H1 (cell line): ENCODE measurements at regions not wholly inside any gene's neighbourhood (a gene's known extent, or its start where the extent isn't known, plus 50 kb on each side); places are given as distances from the start of the nearest gene placed in this dataset.

ENCODE experiments used
- CTCF ChIA-PET: fragments of 300-600 bp; sonication (Branson Sonifier 250); formaldehyde crosslinking; loops from one replicate; lab custom pipeline; 2021; ENCODE audit not compliant: partially characterized antibody; lab: Charles Lee
- POLR2A ChIA-PET: fragments of 300-600 bp; sonication (Branson Sonifier 250); formaldehyde crosslinking; loops from one replicate; lab custom pipeline; 2021; ENCODE audit warnings: inconsistent platforms; ENCODE audit not compliant: partially characterized antibody; lab: Charles Lee
- DNase-seq, 2 experiments: peaks; one replicate each; pipeline versions ENCODE4 v3.0.0 to v3.0.0-alpha.2; 2010 to 2022; ENCODE audit warnings: low spot score in 2 of 2, low read depth in 1 of 2, mixed read lengths in 1 of 2
- FAIRE-seq: peaks from 2 replicates; lab custom pipeline; 2011; peaks lifted over from hg19 to GRCh38; lab: Jason Lieb, UNC
- H2AFZ ChIP-seq: 2 replicates; pipeline ENCODE4 v1.8.1; 2012; ENCODE audit warnings: low read length, inconsistent platforms
- H2AK5ac ChIP-seq: 2 replicates; pipeline ENCODE4 v1.6.1; 2013; ENCODE audit warnings: low read depth, low read length
- H2BK120ac ChIP-seq: replicated peaks from 2 replicates; pipeline ENCODE3; 2013; ENCODE audit warnings: low read depth, low read length, inconsistent platforms
- H2BK12ac ChIP-seq: 2 replicates; pipeline ENCODE4 v1.6.1; 2013; ENCODE audit warnings: low read depth, low read length
- H2BK15ac ChIP-seq: 2 replicates; pipeline ENCODE4 v1.6.1; 2013; ENCODE audit warnings: low read length
- H2BK20ac ChIP-seq: 2 replicates; pipeline ENCODE4 v1.6.1; 2013; ENCODE audit warnings: low read length
- H2BK5ac ChIP-seq: 2 replicates; pipeline ENCODE4 v1.6.1; 2013; ENCODE audit warnings: low read depth, low read length
- H3K14ac ChIP-seq: 2 replicates; pipeline ENCODE4 v1.6.1; 2013; ENCODE audit warnings: inconsistent platforms; ENCODE audit not compliant: insufficient read length
- H3K18ac ChIP-seq: 2 replicates; pipeline ENCODE4 v1.6.1; 2013; ENCODE audit warnings: low read length; ENCODE audit errors: extremely low read depth
- H3K23ac ChIP-seq: 2 replicates; pipeline ENCODE4 v1.6.1; 2013; ENCODE audit warnings: inconsistent platforms; ENCODE audit not compliant: insufficient read length
- H3K23me2 ChIP-seq: 2 replicates; pipeline ENCODE4 v1.6.1; 2013; ENCODE audit warnings: low read depth, low read length
- H3K27ac ChIP-seq: 2 replicates; pipeline ENCODE4 v1.6.1; 2011; ENCODE audit warnings: low read depth, low read length, inconsistent platforms
- H3K27me3 ChIP-seq, 4 experiments: replicated peaks in 1 of 4; 1 replicate in 1 of 4; 2 replicates in 3 of 4; pipeline versions ENCODE4 v1.6.1 to v1.8.1; 2011 to 2013; ENCODE audit warnings: low read length in 3 of 4, mild to moderate bottlenecking in 3 of 4, inconsistent platforms in 2 of 4, mixed read lengths in 2 of 4, moderate library complexity in 1 of 4; ENCODE audit not compliant: control insufficient read depth in 3 of 4, insufficient read depth in 3 of 4; ENCODE audit errors: extremely low read depth in 1 of 4
- H3K36me3 ChIP-seq, 4 experiments: 2 replicates each; pipeline versions ENCODE4 v1.6.1 to v1.8.1; 2011 to 2013; ENCODE audit warnings: mild to moderate bottlenecking in 4 of 4, low read length in 3 of 4, moderate library complexity in 2 of 4, control low read depth in 1 of 4, inconsistent platforms in 1 of 4; ENCODE audit not compliant: insufficient read depth in 4 of 4, control insufficient read depth in 2 of 4
- H3K4ac ChIP-seq: replicated peaks from 2 replicates; pipeline ENCODE3; 2013; ENCODE audit warnings: low read length, low read depth, mixed read lengths, inconsistent platforms; ENCODE audit not compliant: insufficient read length
- H3K4me1 ChIP-seq, 4 experiments: replicated peaks in 1 of 4; 1 replicate in 1 of 4; 2 replicates in 3 of 4; pipeline versions ENCODE4 v1.6.1 to v1.8.1; 2011 to 2013; ENCODE audit warnings: low read length in 3 of 4, inconsistent platforms in 2 of 4, mixed read lengths in 1 of 4; ENCODE audit not compliant: insufficient read depth in 4 of 4, control insufficient read depth in 3 of 4
- H3K4me2 ChIP-seq, 2 experiments: 2 replicates each; pipeline versions ENCODE4 v1.6.1 to v1.8.1; 2011 to 2013; ENCODE audit warnings: low read depth in 2 of 2, low read length in 2 of 2, control low read depth in 1 of 2, inconsistent platforms in 1 of 2, mild to moderate bottlenecking in 1 of 2; ENCODE audit not compliant: insufficient read depth in 1 of 2
- H3K4me3 ChIP-seq, 4 experiments: fragments of 200-600, 300-600 bp in 1 of 4; sonication (generic), shearing (Covaris generic), sonication (Bioruptor Twin) in 1 of 4; 2 replicates each; pipeline versions ENCODE4 v1.5.1 to v1.8.1; 2011 to 2016; ENCODE audit warnings: low read length in 4 of 4, low read depth in 3 of 4, control low read depth in 2 of 4, inconsistent platforms in 2 of 4, mild to moderate bottlenecking in 2 of 4, mixed read lengths in 1 of 4, moderate library complexity in 1 of 4; ENCODE audit not compliant: insufficient read depth in 2 of 4; ENCODE audit errors: extremely low read depth in 1 of 4
- H3K56ac ChIP-seq: replicated peaks from 2 replicates; pipeline ENCODE3; 2013; ENCODE audit warnings: low read depth, mild to moderate bottlenecking, mixed read lengths, low read length, inconsistent platforms; ENCODE audit not compliant: insufficient read length
- H3K79me1 ChIP-seq: 2 replicates; pipeline ENCODE4 v1.6.1; 2013; ENCODE audit warnings: low read depth, low read length, control low read depth
- H3K79me2 ChIP-seq, 2 experiments: 2 replicates each; pipeline versions ENCODE4 v1.6.1 to v1.8.1; 2012 to 2013; ENCODE audit warnings: low read length in 2 of 2, mild to moderate bottlenecking in 2 of 2, inconsistent platforms in 1 of 2; ENCODE audit not compliant: insufficient read depth in 2 of 2, control insufficient read depth in 1 of 2
- H3K9ac ChIP-seq, 4 experiments: replicated peaks in 1 of 4; 1 replicate in 1 of 4; 2 replicates in 3 of 4; pipeline versions ENCODE4 v1.6.1 to v1.8.1; 2011 to 2013; ENCODE audit warnings: low read depth in 3 of 4, low read length in 3 of 4, control low read depth in 2 of 4, mild to moderate bottlenecking in 2 of 4, moderate library complexity in 2 of 4, inconsistent platforms in 1 of 4; ENCODE audit errors: extremely low read depth in 1 of 4
- H3K9me3 ChIP-seq, 2 experiments: 2 replicates each; pipeline versions ENCODE4 v1.6.1 to v1.8.1; 2012 to 2013; ENCODE audit warnings: mild to moderate bottlenecking in 2 of 2, moderate library complexity in 2 of 2, control low read depth in 1 of 2, inconsistent platforms in 1 of 2, low read depth in 1 of 2, low read length in 1 of 2, mixed read lengths in 1 of 2; ENCODE audit not compliant: insufficient read depth in 2 of 2
- H4K20me1 ChIP-seq, 2 experiments: replicated peaks in 1 of 2; 2 replicates each; pipeline versions ENCODE3 to v1.8.1; 2011 to 2013; ENCODE audit warnings: inconsistent platforms in 2 of 2, low read length in 2 of 2, mild to moderate bottlenecking in 1 of 2; ENCODE audit not compliant: insufficient read depth in 2 of 2, control insufficient read depth in 1 of 2
- H4K5ac ChIP-seq: 2 replicates; pipeline ENCODE4 v1.6.1; 2013; ENCODE audit warnings: low read length, low read depth, mixed read lengths, inconsistent platforms; ENCODE audit not compliant: insufficient read length
- H4K8ac ChIP-seq: 2 replicates; pipeline ENCODE4 v1.8.0; 2013; ENCODE audit warnings: mild to moderate bottlenecking, moderate library complexity, low read length, inconsistent platforms; ENCODE audit not compliant: insufficient read depth; ENCODE audit errors: extremely low read depth
- H4K91ac ChIP-seq: replicated peaks from 2 replicates; pipeline ENCODE3; 2013; ENCODE audit warnings: low read length, mixed read lengths, inconsistent platforms; ENCODE audit not compliant: insufficient read length
- BACH1 ChIP-seq: IDR thresholded peaks from 2 replicates; pipeline ENCODE4 v1.6.1; 2012; ENCODE audit warnings: low read length, improper control_type of control experiment
- CREB1 ChIP-seq: IDR thresholded peaks from 2 replicates; pipeline ENCODE4 v1.6.1; 2012; ENCODE audit warnings: inconsistent platforms
- CTCF ChIP-seq, 3 experiments: IDR thresholded peaks; 1 replicate in 2 of 3; 2 replicates in 1 of 3; pipeline versions ENCODE4 v1.5.1 to v1.6.1; 2011; ENCODE audit warnings: low read length in 3 of 3, mild to moderate bottlenecking in 3 of 3, inconsistent platforms in 2 of 3, low read depth in 1 of 3, moderate library complexity in 1 of 3; ENCODE audit not compliant: insufficient read depth in 1 of 3; ENCODE audit errors: control extremely low read depth in 1 of 3
- NRF1 ChIP-seq: IDR thresholded peaks from 2 replicates; pipeline ENCODE4 v1.6.1; 2011; ENCODE audit warnings: mild to moderate bottlenecking, low read depth, low read length, improper control_type of control experiment
- PHF8 ChIP-seq: fragments of 200-600 bp; sonication (generic); conservative IDR thresholded peaks from 2 replicates; pipeline ENCODE4 v1.7.1; 2012; ENCODE audit warnings: low read depth, mild to moderate bottlenecking, inconsistent platforms, low read length, moderate library complexity
- POLR2A ChIP-seq, 2 experiments: IDR thresholded peaks; 1 replicate in 1 of 2; 2 replicates in 1 of 2; pipeline ENCODE4 v1.6.1; 2011; ENCODE audit warnings: low read depth in 2 of 2, low read length in 2 of 2, mild to moderate bottlenecking in 2 of 2; ENCODE audit errors: control extremely low read depth in 1 of 2
- RAD21 ChIP-seq, 2 experiments: IDR thresholded peaks in 1 of 2; conservative IDR thresholded peaks in 1 of 2; 2 replicates each; pipeline ENCODE4 v1.6.1; 2011; ENCODE audit warnings: low read depth in 2 of 2, low read length in 2 of 2, improper control_type of control experiment in 1 of 2, inconsistent platforms in 1 of 2, mild to moderate bottlenecking in 1 of 2, moderate library complexity in 1 of 2
- SIN3A ChIP-seq, 2 experiments: IDR thresholded peaks in 1 of 2; conservative IDR thresholded peaks in 1 of 2; 2 replicates each; pipeline ENCODE4 v1.6.1; 2011 to 2012; ENCODE audit warnings: low read length in 2 of 2, improper control_type of control experiment in 1 of 2, low read depth in 1 of 2, mild to moderate bottlenecking in 1 of 2
- SRF ChIP-seq: IDR thresholded peaks from 2 replicates; pipeline ENCODE4 v1.6.1; 2011; ENCODE audit warnings: mild to moderate bottlenecking, low read depth, low read length, moderate library complexity
- WGBS, 2 experiments: shearing (Covaris generic) in 1 of 2; methylation state at CpG; one replicate each; pipeline versions ENCODE4 v1.1.6 to v1.1.7; 2013 to 2015; ENCODE audit warnings: low lambda C conversion rate in 2 of 2, mixed read lengths in 2 of 2, inconsistent platforms in 1 of 2, low coverage in 1 of 2, missing lambda C conversion rate in 1 of 2; ENCODE audit not compliant: insufficient replicate concordance in 2 of 2, insufficient coverage in 1 of 2, insufficient read length in 1 of 2; ENCODE audit errors: extremely low coverage in 1 of 2, missing lambda C conversion rate in 1 of 2; 5-methylcytosine and 5-hydroxymethylcytosine counted together
- TF ChIP-seq, protein P1 (sequence below): IDR thresholded peaks from 2 replicates; pipeline ENCODE4 v1.6.1; 2012; ENCODE audit warnings: inconsistent platforms

DNA sequence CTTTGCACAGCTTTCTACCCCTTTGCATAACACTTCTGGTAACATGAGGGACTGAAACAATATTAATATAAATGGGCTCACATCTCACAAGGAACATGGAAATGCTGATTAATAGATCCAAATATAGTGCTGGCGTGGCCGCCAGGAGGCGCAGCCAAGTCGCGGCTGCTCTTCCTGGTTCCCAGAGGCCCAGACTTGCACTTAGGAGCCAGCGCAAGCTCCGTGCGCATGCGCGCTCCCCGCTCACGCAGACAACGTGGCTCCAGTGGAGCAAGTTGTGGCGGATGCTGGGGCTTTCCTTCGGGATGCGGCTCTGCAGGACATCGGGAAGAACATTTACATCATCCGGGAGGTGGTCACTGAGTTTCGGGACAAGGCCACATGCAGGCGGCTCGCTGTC is 318.3 kb upstream of the SLC7A11 start:
- no peak overlapping the region for H3K56ac ChIP-seq
- ChIA-PET POLR2A (no interaction called here), CTCF (interaction anchor here (0.5 to 5.6 kb wide), 23 partner anchors 8 to 1299 kb away, joined by 3 to 77 read pairs (median 4); no protein-coding TSS in a partner anchor)
- H3K18ac ChIP-seq, result no peak overlapping the region
- H3K79me2 ChIP-seq, result no peaks in the 10 kb centered on the region
- 0 out of 2 replicates have a peak overlapping the region, but pooled peaks have one; percentile 91 for H2AFZ ChIP-seq
- H3K36me3 ChIP-seq, result no peaks in the 10 kb centered on the region
- peaks cover 0 to 2% (median 0%) of the 10 kb centered on the region in 4 experiments; a peak in 1 of 7 replicates for H3K4me1 ChIP-seq
- H3K27ac ChIP-seq, result no peak overlapping the region
- no peak overlapping the region for H3K4me3 ChIP-seq
- no peak overlapping the region for H2BK20ac ChIP-seq
- no peak overlapping the region for H2BK120ac ChIP-seq
- no peaks in the 10 kb centered on the region for H3K79me1 ChIP-seq
- peak overlapping the region; percentile 60; the same call in 1 of the 2 replicates for H4K8ac ChIP-seq
- FAIRE-seq (no peak), DNase-seq (peak; percentile 29 to 75)
- H2BK5ac ChIP-seq, result no peak overlapping the region
- H4K20me1 ChIP-seq, result no peaks in the 10 kb centered on the region
- H2AK5ac ChIP-seq, result no peak overlapping the region
- no peaks in the 10 kb centered on the region for H3K27me3 ChIP-seq
- no peak overlapping the region for H3K4me2 ChIP-seq
- H3K9me3 ChIP-seq, result no peaks in the 10 kb centered on the region; a peak in 1 of 4 replicates
- no peak overlapping the region; the same call in 1 of the 2 replicates for H2BK12ac ChIP-seq
- no peak overlapping the region for H4K91ac ChIP-seq
- no peak overlapping the region for H4K5ac ChIP-seq
- H3K23ac ChIP-seq, result no peak overlapping the region
- 83% methylated on average over 21 of the region's 21 CpGs; no CpG with 5 or more reads in 1 of the 2 experiments for WGBS, 2 experiments
- H3K4ac ChIP-seq, result no peak overlapping the region
- no peaks in the 10 kb centered on the region for H3K23me2 ChIP-seq
- no peak overlapping the region for H3K9ac ChIP-seq
- H3K14ac ChIP-seq, result no peak overlapping the region
- no peak overlapping the region for H2BK15ac ChIP-seq
- TF ChIP-seq SRF (no peak), RAD21 (IDR thresholded peaks at IDR 0.05 in 1 of 2, conservative IDR thresholded peaks at IDR 0.05 in 1 of 2; ENCODE audit: low read depth in 2 of 2, low read length in 2 of 2) (peak; percentile 59 to 71), CTCF (IDR thresholded peaks at IDR 0.05; ENCODE audit: control extremely low read depth in 1 of 3, insufficient read depth in 1 of 3, low read depth in 1 of 3, low read length in 3 of 3) (peak; percentile 51 to 65 (median 61)), SIN3A (conservative IDR thresholded peaks at IDR 0.05 in 1 of 2, IDR thresholded peaks at IDR 0.05 in 1 of 2; ENCODE audit: low read depth in 1 of 2, low read length in 2 of 2) (no peak), PHF8 (no peak), NRF1 (0 out of 2 replicates have a peak, but pooled peaks have one; percentile 11), CREB1 (no peak), BACH1 (no peak), POLR2A (IDR thresholded peaks at IDR 0.05; ENCODE audit: control extremely low read depth in 1 of 2, low read depth in 2 of 2, low read length in 2 of 2) (no peak)
- TF ChIP-seq, protein P1, sequence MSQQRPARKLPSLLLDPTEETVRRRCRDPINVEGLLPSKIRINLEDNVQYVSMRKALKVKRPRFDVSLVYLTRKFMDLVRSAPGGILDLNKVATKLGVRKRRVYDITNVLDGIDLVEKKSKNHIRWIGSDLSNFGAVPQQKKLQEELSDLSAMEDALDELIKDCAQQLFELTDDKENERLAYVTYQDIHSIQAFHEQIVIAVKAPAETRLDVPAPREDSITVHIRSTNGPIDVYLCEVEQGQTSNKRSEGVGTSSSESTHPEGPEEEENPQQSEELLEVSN, result 0 out of 2 replicates have a peak, but pooled peaks have one; percentile 14
